IPS-20b (cell line): ENCODE measurements at regions not wholly inside any gene's neighbourhood (a gene's known extent, or its start where the extent isn't known, plus 50 kb on each side); places are given as distances from the start of the nearest gene placed in this dataset.
"Not testable (repeated sequence)": the region's sequence is repeated elsewhere in the genome, so short reads cannot be mapped to it uniquely, and the experiment has no call there.

Source experiments
- H3K27ac ChIP-seq: one replicate; pipeline ENCODE4 v1.5.1; 2013; ENCODE audit warnings: low read length
- H3K27me3 ChIP-seq: 2 replicates; pipeline ENCODE4 v1.6.1; 2013; ENCODE audit warnings: mild to moderate bottlenecking, low read length, inconsistent platforms; ENCODE audit not compliant: insufficient read depth
- H3K36me3 ChIP-seq: 2 replicates; pipeline ENCODE4 v1.6.1; 2013; ENCODE audit warnings: low read depth, mild to moderate bottlenecking, inconsistent platforms, low read length, moderate library complexity; ENCODE audit not compliant: insufficient read depth
- H3K4me1 ChIP-seq: 2 replicates; pipeline ENCODE4 v1.6.1; 2013; ENCODE audit warnings: mild to moderate bottlenecking, control low read depth, inconsistent platforms, low read length, moderate library complexity; ENCODE audit not compliant: insufficient read depth
- H3K4me3 ChIP-seq: 2 replicates; pipeline ENCODE4 v1.5.1; 2013; ENCODE audit warnings: mild to moderate bottlenecking, low read length, inconsistent platforms
- H3K9ac ChIP-seq: 2 replicates; pipeline ENCODE4 v1.6.1; 2013; ENCODE audit warnings: low read depth, mild to moderate bottlenecking, inconsistent platforms, low read length, moderate library complexity
- H3K9me3 ChIP-seq: 2 replicates; pipeline ENCODE4 v1.6.1; 2013; ENCODE audit warnings: mild to moderate bottlenecking, low read depth, low read length, inconsistent platforms; ENCODE audit not compliant: insufficient read depth

- H3K4me3 ChIP-seq: no peak overlapping the region
- no peaks in the 10 kb centered on the region for H3K36me3 ChIP-seq
- H3K4me1 ChIP-seq: no peaks in the 10 kb centered on the region
- peaks cover 5% of the 10 kb centered on the region; the same call in 1 of the 2 replicates for H3K9me3 ChIP-seq
- H3K27ac ChIP-seq: no peak overlapping the region
- H3K9ac ChIP-seq: no peak overlapping the region
- H3K27me3 ChIP-seq: no peaks in the 10 kb centered on the region
Observed at GRCh38 chr2:393711-394696, 106.1 kb upstream of the ALKAL2 start.

DNA sequence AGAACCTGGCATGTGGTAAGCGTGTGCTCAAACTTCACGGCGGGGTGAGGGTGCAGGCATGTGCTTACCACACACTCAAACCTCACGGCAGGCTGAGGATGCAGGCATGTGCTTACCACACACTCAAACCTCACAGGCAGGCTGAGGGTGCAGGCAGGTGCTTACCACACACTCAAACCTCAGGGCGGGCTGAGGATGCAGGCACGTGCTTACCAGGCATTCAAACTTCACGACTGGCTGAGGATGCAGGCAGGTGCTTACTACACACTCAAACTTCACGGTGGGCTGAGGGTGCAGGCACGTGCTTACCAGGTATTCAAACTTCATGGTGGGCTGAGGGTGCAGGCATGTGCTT, 105.0 kb upstream of the ALKAL2 start:
- H3K9ac ChIP-seq: no peak overlapping the region
- no peak overlapping the region for H3K27ac ChIP-seq
- no peaks in the 10 kb centered on the region for H3K36me3 ChIP-seq
- no peak overlapping the region for H3K4me3 ChIP-seq
- peaks cover 5% of the 10 kb centered on the region; the same call in 1 of the 2 replicates for H3K9me3 ChIP-seq
- no peaks in the 10 kb centered on the region for H3K27me3 ChIP-seq
- H3K4me1 ChIP-seq: no peaks in the 10 kb centered on the region

- Histone ChIP-seq H3K4me3 (no peak overlapping the region), H3K36me3 (no peaks in the 10 kb centered on the region), H3K4me1 (no peaks in the 10 kb centered on the region), H3K27ac (no peak overlapping the region), H3K9me3 (peaks cover 5% of the 10 kb centered on the region; the same call in 1 of the 2 replicates), H3K9ac (no peak overlapping the region), H3K27me3 (no peaks in the 10 kb centered on the region)
Observed at GRCh38 chr2:392181-392925, 104.5 kb upstream of the ALKAL2 start.

GRCh38 chr2:391696-392095, 103.8 kb upstream of the ALKAL2 start:
- Histone ChIP-seq H3K4me1 (no peaks in the 10 kb centered on the region), H3K9me3 (peaks cover 5% of the 10 kb centered on the region; the same call in 1 of the 2 replicates), H3K4me3 (no peak overlapping the region), H3K27ac (no peak overlapping the region), H3K36me3 (no peaks in the 10 kb centered on the region), H3K9ac (no peak overlapping the region), H3K27me3 (no peaks in the 10 kb centered on the region)

GRCh38 chr2:390959-391358, 103.1 kb upstream of the ALKAL2 start:
- no peaks in the 10 kb centered on the region for H3K36me3 ChIP-seq
- no peaks in the 10 kb centered on the region for H3K27me3 ChIP-seq
- peaks cover 5% of the 10 kb centered on the region; the same call in 1 of the 2 replicates for H3K9me3 ChIP-seq
- H3K4me1 ChIP-seq: no peaks in the 10 kb centered on the region
- H3K27ac ChIP-seq: no peak overlapping the region
- no peak overlapping the region for H3K4me3 ChIP-seq
- no peak overlapping the region for H3K9ac ChIP-seq

DNA sequence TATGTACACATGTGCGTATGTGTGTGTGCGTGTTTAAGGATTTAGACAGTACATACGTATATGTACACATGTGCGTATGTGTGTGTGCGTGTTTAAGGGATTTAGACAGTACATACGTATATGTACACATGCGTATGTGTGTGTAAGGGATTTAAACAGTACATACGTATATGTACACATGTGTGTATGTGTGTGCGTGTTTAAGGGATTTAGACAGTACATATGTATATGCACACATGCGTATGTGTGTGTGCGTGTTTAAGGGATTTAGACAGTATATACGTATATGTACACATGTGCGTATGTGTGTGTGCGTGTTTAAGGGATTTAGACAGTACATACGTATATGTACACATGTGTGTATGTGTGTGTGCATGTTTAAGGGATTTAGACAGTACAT, 102.1 kb upstream of the ALKAL2 start:
- H3K4me1 ChIP-seq, H3K9me3 ChIP-seq, H3K36me3 ChIP-seq, H3K4me3 ChIP-seq, H3K9ac ChIP-seq, H3K27ac ChIP-seq, H3K27me3 ChIP-seq: not testable (repeated sequence)

DNA sequence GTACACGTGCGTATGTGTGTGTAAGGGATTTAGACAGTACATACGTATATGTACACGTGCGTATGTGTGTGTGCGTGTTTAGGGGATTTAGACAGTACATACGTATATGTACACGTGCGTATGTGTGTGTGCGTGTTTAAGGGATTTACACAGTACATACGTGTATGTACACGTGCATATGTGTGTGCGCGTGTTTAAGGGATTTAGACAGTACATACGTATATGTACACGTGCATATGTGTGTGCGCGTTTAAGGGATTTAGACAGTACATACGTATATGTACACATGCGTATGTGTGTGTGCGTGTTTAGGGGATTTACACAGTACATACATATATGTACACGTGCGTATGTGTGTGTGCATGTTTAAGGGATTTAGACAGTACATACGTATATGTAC, 100.9 kb upstream of the ALKAL2 start:
- H3K4me1 ChIP-seq, H3K9me3 ChIP-seq, H3K27ac ChIP-seq, H3K36me3 ChIP-seq, H3K27me3 ChIP-seq, H3K9ac ChIP-seq, H3K4me3 ChIP-seq: not testable (repeated sequence)

DNA sequence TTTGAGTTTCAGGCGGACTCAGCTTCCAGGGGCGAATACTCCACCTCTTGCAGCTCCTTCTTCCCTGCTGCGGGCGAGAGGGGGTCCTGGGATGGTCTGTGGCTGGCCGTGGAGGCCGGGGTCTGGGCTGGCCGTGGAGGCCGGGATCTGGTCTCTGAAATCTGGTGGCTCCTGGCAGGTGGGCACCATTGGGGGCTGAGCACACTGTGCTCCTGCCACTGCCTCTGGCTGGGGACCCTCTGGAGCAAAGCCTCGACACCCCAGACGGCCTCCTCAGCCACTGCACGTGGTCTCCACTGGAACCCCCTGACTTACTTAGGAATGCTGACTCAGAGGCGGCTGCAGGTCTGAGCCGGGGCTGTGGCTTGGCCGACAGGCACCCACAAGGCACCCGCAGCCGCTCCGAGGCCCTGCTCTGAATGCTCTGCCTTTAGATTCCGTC, 100.1 kb upstream of the ALKAL2 start:
- Histone ChIP-seq H3K4me1 (no peaks in the 10 kb centered on the region; the same call in 1 of the 2 replicates), H3K4me3 (no peak overlapping the region), H3K27me3 (no peaks in the 10 kb centered on the region), H3K9me3 (peaks cover 5% of the 10 kb centered on the region; the same call in 1 of the 2 replicates), H3K36me3 (no peaks in the 10 kb centered on the region), H3K27ac (no peak overlapping the region), H3K9ac (no peak overlapping the region)

- Histone ChIP-seq H3K9ac (no peak overlapping the region), H3K4me1 (peaks cover 6% of the 10 kb centered on the region; the same call in 1 of the 2 replicates), H3K27ac (no peak overlapping the region), H3K9me3 (peaks cover 5% of the 10 kb centered on the region; the same call in 1 of the 2 replicates), H3K27me3 (peaks cover 14% of the 10 kb centered on the region), H3K4me3 (no peak overlapping the region), H3K36me3 (no peaks in the 10 kb centered on the region)
Observed at GRCh38 chr2:386406-387103, 98.7 kb upstream of the ALKAL2 start.

- H3K27me3 ChIP-seq: peaks cover 20% of the 10 kb centered on the region
- H3K36me3 ChIP-seq: no peaks in the 10 kb centered on the region
- no peak overlapping the region for H3K4me3 ChIP-seq
- no peak overlapping the region for H3K27ac ChIP-seq
- H3K9me3 ChIP-seq: peaks cover 5% of the 10 kb centered on the region; the same call in 1 of the 2 replicates
- H3K9ac ChIP-seq: no peak overlapping the region
- peaks cover 10% of the 10 kb centered on the region; the same call in 1 of the 2 replicates for H3K4me1 ChIP-seq
Observed at GRCh38 chr2:385785-386184, 97.9 kb upstream of the ALKAL2 start.

GRCh38 chr2:385061-385460, 97.2 kb upstream of the ALKAL2 start:
- Histone ChIP-seq H3K9ac (no peak overlapping the region), H3K4me1 (peaks cover 10% of the 10 kb centered on the region; the same call in 1 of the 2 replicates), H3K27ac (no peak overlapping the region), H3K36me3 (no peaks in the 10 kb centered on the region), H3K4me3 (no peak overlapping the region), H3K27me3 (peaks cover 20% of the 10 kb centered on the region), H3K9me3 (peaks cover 5% of the 10 kb centered on the region; the same call in 1 of the 2 replicates)
